Aorta (tissue), 5 donors: ENCODE measurements at regions not wholly inside any gene's neighbourhood (a gene's known extent, or its start where the extent isn't known, plus 50 kb on each side); places are given as distances from the start of the nearest gene placed in this dataset.

Source experiments
- ATAC-seq: fragments of 200-7000 bp; cut with Tn5 transposase; one replicate; pipeline ENCODE4 v1.9.1; 2022; ENCODE audit warnings: moderate library complexity; ENCODE audit not compliant: low FRiP score
- DNase-seq, 2 donors: peaks; one replicate each; pipeline ENCODE4 v3.0.0-alpha.2; 2020
- H3K27ac ChIP-seq, 2 donors: one replicate each; pipeline ENCODE4 v1.5.1; 2013; ENCODE audit warnings: low read length in 2 of 2, mild to moderate bottlenecking in 2 of 2, moderate library complexity in 2 of 2, control low read depth in 1 of 2, inconsistent platforms in 1 of 2, low read depth in 1 of 2
- H3K27me3 ChIP-seq, 2 donors: one replicate each; pipeline ENCODE4 v1.6.1; 2013; ENCODE audit warnings: control low read depth in 1 of 2, low read length in 1 of 2, mild to moderate bottlenecking in 1 of 2, moderate library complexity in 1 of 2; ENCODE audit not compliant: insufficient read depth in 2 of 2, control insufficient read depth in 1 of 2
- H3K36me3 ChIP-seq, 2 donors: one replicate each; pipeline ENCODE4 v1.6.1; 2013; ENCODE audit warnings: control low read depth in 1 of 2, low read length in 1 of 2, mild to moderate bottlenecking in 1 of 2; ENCODE audit not compliant: insufficient read depth in 2 of 2, control insufficient read depth in 1 of 2
- H3K4me1 ChIP-seq, 2 donors: one replicate each; pipeline ENCODE4 v1.6.1; 2013; ENCODE audit warnings: low read length in 2 of 2, control low read depth in 1 of 2, mild to moderate bottlenecking in 1 of 2, moderate library complexity in 1 of 2; ENCODE audit not compliant: insufficient read depth in 2 of 2, control insufficient read depth in 1 of 2
- H3K4me3 ChIP-seq, 2 donors: one replicate each; pipeline ENCODE4 v1.5.1; 2013; ENCODE audit warnings: low read length in 2 of 2, control low read depth in 1 of 2, mild to moderate bottlenecking in 1 of 2
- H3K9me3 ChIP-seq: one replicate; pipeline ENCODE4 v1.6.1; 2013; ENCODE audit warnings: mild to moderate bottlenecking, low read length; ENCODE audit not compliant: control insufficient read depth
- WGBS, 2 donors: extraction: QIAGEN DNeasy Blood & Tissue Kit; methylation state at CpG; one replicate each; pipeline ENCODE4 v1.1.7; 2013; 5-methylcytosine and 5-hydroxymethylcytosine counted together
- intact Hi-C, 2 donors: fragments of 100-400 bp; cut with DNase I; formaldehyde crosslinking; loops; one replicate each; pipeline versions ENCODE4 v1.14.2 to v1.15.0; 2022
- donor health status: healthy with polysubstance abuse.
- donor health status: Bipolar disorder and iron deficiency.
- donor health status: DM: no; HTN: no; CAD: no.
- donor health status: DM: no; HTN: no; CAD: no.
- donor health status: DM: yes; HTN: yes; CAD: no.

DNA sequence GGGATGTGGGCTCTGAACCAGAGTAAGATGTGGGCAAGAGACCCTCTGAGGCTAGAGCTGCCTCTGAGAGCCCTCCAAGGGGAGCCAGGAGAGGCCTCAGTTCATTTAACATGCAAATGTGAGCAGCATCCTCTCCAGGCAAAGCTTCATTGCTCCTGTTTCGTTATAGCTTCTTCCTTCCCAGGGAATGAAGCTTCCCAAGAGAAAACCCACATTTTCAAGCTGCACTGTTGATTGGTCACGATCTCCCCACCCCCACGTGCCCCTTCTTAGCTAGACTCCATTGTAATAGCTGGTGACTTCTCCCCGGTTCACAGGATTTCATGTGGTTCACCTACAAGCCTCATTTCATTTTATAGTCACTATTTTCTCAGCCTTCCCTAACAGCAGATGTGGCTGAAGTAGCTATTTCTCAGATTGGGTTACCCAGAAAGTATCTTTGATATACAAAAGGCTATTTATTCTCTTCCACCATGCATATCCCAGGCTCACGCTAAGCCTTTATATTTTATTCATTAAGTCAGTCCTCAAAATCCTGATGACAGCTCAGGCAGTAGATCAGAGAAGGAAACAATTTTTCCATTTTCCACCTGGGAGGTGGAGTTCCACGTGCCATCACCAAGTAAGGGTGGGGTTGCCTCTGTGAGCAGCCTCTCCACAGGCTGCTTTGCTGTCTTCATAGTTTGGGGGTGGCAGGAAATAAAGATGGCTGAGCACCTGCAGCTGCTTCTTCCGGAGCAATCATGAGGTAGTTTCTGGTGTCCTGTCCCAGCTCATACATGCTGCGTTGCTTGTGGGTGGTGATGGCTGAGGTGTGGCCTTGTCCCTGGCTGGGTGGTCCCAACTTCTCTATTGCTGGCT is 178.3 kb upstream of the RAB4A start:
- Histone ChIP-seq H3K27ac (peak overlapping the region; percentile 74 to 85), H3K36me3 (no peaks in the 10 kb centered on the region), H3K9me3 (no peaks in the 10 kb centered on the region), H3K4me1 (peaks cover 2 to 3% of the 10 kb centered on the region in 2 donors), H3K27me3 (no peaks in the 10 kb centered on the region), H3K4me3 (no peak overlapping the region)
- no peak for DNase-seq
- ATAC-seq = no peak
- intact Hi-C loops = no loop called here
- 63 to 64% methylated on average over 8 of the region's 8 CpGs for WGBS, 2 donors

DNA sequence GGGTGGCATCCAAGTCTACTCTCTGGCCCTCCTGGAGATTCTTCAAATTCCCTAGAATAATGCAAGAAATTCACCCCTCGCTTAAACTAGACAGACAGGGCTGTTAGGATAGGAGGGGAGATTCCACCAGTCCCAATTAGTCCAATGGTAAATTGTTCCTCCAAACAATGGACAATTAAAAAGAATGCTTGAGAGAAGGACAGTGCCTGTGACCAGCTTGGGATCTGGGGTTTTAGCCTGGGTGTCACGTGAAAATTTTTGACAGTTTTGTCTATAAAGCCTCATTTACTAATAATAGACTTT is 177.7 kb upstream of the RAB4A start:
- ATAC-seq (no peak), DNase-seq (no peak)
- Histone ChIP-seq H3K9me3 (no peaks in the 10 kb centered on the region), H3K27ac (peak overlapping the region in 1 of 2 donors; percentile 56), H3K27me3 (no peaks in the 10 kb centered on the region), H3K4me3 (no peak overlapping the region), H3K4me1 (peaks cover 2% of the 10 kb centered on the region in 2 donors), H3K36me3 (no peaks in the 10 kb centered on the region)
- intact Hi-C loops = no loop called here
- WGBS, 2 donors = 74 to 79% methylated on average over 2 of the region's 2 CpGs

DNA sequence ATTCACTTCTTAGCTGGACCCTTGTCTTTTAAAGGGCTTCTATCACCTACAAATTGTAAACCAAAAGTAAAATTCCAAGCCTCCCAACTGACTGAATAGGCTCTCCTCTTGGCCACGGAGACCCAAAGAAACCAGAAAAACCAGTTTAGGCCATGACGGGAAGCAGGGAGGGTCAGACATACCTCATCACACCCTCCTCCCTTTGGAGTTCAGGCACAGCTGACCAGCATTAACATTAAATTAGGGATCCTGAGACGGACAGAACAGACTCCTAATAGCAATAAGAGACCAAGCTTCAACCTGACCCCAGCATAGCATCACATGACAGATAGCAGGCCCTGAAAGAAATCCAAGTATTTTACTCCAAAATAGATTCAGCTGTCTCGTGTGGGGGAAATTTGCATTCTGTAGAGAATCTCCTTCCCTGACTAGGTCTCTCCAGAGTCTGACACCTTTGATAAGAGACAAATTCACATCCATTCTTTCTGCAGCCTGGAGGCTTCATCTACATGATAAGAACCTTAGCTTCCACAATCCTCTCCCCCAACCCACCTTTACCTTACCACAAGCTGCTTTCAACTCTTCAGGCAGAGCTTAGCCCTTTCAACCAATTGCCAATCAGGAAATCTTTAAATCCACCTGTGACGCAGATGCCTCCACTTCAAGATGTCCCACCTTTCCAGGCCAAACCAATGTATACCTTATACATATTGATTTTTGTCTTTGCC is 177.1 kb upstream of the RAB4A start:
- ATAC-seq = no peak
- no peaks in the 10 kb centered on the region for H3K27me3 ChIP-seq
- no peak overlapping the region for H3K4me3 ChIP-seq
- H3K4me1 ChIP-seq = peaks cover 2% of the 10 kb centered on the region in 2 donors
- WGBS, 2 donors = 55 to 65% methylated on average over 5 of the region's 5 CpGs
- H3K9me3 ChIP-seq = no peaks in the 10 kb centered on the region
- no peak overlapping the region for H3K27ac ChIP-seq
- intact Hi-C loops = no loop called here
- DNase-seq = no peak
- H3K36me3 ChIP-seq = no peaks in the 10 kb centered on the region

DNA sequence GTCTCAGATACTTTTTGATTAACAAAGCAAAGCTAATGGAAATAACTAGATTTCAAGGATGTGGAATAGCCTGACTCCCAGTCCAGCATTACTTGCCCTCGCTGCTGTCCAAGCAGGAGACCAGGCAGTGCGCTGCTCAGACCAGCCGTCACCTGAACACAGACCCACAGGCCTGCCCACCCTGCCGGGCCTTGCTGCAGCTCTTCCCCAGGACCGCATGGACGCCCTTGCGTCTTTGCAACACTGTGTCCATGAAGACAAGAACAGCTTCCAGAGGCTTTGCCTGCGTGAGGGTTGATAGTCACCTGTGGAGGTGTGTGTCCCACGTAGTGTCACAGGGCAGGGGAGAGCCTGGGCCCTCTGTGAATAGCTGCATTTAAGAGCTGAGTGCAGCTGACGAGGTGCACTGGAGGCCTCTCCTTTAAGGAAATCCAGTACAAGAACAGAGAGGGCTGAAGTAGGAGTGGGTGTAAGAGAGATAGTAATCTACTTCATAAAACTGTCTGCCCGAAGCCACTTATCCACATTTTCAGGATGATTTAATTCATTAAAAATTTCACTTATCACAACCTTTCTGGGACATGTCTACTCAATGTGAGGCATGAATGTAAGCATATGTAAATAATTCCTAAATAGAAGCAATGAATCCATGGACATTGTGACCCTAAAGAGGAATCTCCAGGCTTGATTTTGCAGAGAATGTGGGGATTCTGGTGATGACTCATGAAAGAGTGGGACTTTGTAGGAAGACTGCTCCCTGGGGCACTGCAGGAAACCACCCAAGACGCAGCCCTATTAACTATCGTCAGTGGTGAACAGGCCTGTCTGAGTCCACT is 176.2 kb upstream of the RAB4A start:
- WGBS, 2 donors = 81 to 85% methylated on average over 13 of the region's 13 CpGs
- intact Hi-C loops = no loop called here
- ATAC-seq (no peak), DNase-seq (no peak)
- H3K9me3 ChIP-seq = no peaks in the 10 kb centered on the region
- peaks cover 0 to 2% of the 10 kb centered on the region in 2 donors for H3K4me1 ChIP-seq
- peak overlapping the region in 1 of 2 donors; percentile 23 for H3K27ac ChIP-seq
- no peaks in the 10 kb centered on the region for H3K27me3 ChIP-seq
- H3K4me3 ChIP-seq = no peak overlapping the region
- no peaks in the 10 kb centered on the region for H3K36me3 ChIP-seq

DNA sequence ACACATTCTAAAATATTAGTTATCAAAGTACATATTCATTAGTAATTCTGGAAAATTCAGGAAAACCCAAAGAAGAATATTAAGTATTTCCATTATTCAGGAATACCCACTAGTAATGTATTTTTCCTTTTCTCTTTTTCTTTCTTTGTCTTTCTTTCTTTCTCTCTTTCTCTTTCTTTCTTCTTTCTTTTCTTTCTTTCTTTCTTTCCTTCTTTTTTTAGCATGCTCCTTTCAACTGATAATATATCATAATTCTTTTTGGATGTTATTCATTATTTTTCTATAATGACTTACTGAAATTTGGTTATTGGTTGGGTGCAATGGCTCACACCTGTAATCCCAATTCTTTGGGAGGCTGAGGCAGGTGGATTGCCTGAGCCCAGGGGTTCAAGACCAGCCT is 175.6 kb upstream of the RAB4A start:
- H3K27me3 ChIP-seq = no peaks in the 10 kb centered on the region
- no peak for ATAC-seq
- peaks cover 0 to 2% of the 10 kb centered on the region in 2 donors for H3K4me1 ChIP-seq
- no peak for DNase-seq
- H3K27ac ChIP-seq = no peak overlapping the region
- H3K9me3 ChIP-seq = no peaks in the 10 kb centered on the region
- no peaks in the 10 kb centered on the region for H3K36me3 ChIP-seq
- intact Hi-C loops = no loop called here
- H3K4me3 ChIP-seq = no peak overlapping the region

DNA sequence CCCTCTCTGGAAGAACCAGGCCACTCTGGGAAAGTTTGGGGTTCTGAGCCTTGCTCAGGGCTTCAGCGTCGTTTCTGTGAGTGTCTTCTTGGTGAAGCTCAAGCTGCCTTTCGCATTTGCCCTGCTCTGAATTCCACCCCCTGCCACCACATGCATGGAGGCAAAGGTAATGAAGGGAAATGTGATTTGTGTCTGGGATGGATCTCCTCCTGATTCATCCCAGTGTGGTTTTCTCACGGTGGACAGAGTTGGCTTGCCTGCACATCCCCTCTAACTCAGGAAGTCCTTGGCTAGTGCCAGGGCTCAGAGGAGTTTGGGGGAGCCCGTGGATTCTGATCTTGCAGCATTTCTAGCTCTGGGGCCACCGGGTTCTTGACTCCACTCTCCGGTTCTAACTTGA is 173.6 kb upstream of the RAB4A start:
- no peak overlapping the region for H3K27ac ChIP-seq
- 94 to 97% methylated on average over 7 of the region's 7 CpGs for WGBS, 2 donors
- ATAC-seq = no peak
- no peaks in the 10 kb centered on the region for H3K36me3 ChIP-seq
- H3K9me3 ChIP-seq = no peaks in the 10 kb centered on the region
- H3K27me3 ChIP-seq = no peaks in the 10 kb centered on the region
- no peak for DNase-seq
- H3K4me3 ChIP-seq = no peak overlapping the region
- H3K4me1 ChIP-seq = peaks cover 0 to 2% of the 10 kb centered on the region in 2 donors
- intact Hi-C loops = no loop called here

DNA sequence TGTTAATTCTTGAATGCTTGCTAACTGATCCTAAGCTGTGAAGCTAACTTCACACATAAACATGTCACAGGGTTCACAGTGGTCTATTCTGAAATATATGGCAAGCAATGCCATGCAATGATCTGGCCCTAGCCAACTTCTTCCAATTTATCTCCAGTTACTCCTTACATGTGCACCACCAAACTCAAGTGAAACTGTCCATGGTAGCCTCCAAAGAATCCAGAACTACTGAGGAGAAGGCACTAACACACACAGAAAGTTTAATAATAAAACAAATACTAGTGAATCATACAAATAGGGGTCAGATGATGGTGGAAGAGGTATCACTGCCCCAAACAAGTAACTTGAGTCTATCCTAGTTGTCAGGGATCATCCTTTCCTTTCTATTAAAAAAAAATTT is 172.6 kb upstream of the RAB4A start:
- no peaks in the 10 kb centered on the region for H3K27me3 ChIP-seq
- DNase-seq = no peak
- no peaks in the 10 kb centered on the region for H3K4me1 ChIP-seq
- no peak overlapping the region for H3K27ac ChIP-seq
- ATAC-seq = no peak
- no peaks in the 10 kb centered on the region for H3K36me3 ChIP-seq
- no peaks in the 10 kb centered on the region for H3K9me3 ChIP-seq
- intact Hi-C loops = no loop called here
- H3K4me3 ChIP-seq = no peak overlapping the region

DNA sequence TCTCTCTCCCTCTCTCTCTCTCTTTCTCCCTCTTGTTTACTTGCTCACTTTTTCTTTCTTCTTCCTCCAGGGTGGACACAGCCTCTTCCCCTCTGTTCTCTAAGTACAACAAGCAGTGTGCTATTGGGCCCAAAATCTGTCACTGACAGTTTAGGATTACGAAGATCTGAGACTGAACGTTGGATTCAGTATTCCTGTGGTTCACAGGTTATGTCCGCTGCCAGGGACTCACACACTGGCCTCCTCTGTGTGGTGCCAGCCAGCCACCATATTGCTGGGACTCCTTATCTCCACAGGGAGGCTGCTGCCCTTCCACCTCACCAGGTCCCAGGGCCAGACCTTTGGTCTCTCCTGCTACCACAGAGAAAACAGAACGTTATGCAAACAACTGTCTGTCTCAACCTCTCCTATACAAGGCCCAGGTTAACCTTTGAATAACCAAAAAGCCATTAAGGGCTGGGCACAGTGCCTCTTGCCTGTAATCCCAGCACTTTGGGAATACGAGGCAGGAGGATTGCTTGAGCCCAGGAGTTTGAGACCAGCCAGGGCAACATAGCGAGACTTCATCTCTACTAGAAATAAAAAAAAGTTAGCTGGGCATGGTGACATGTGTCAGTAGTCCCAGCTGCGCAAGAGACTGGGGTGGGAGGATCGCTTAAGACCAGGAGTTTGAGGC is 171.9 kb upstream of the RAB4A start:
- ATAC-seq (no peak), DNase-seq (no peak)
- Histone ChIP-seq H3K9me3 (no peaks in the 10 kb centered on the region), H3K27ac (no peak overlapping the region), H3K27me3 (no peaks in the 10 kb centered on the region), H3K36me3 (no peaks in the 10 kb centered on the region), H3K4me1 (no peaks in the 10 kb centered on the region), H3K4me3 (no peak overlapping the region)
- 89 to 90% methylated on average over 8 of the region's 8 CpGs for whole genome bisulfite sequencing, 2 donors
- intact Hi-C loops = no loop called here
